K562 (cell line): ENCODE measurements at regions not wholly inside any gene's neighbourhood (a gene's known extent, or its start where the extent isn't known, plus 50 kb on each side); places are given as distances from the start of the nearest gene placed in this dataset.

ENCODE experiments used
- ATAC-seq: fragments of 200-7000 bp; cut with Tn5 transposase; 3 replicates; pipeline ENCODE4 v1.9.1; 2020; ENCODE audit warnings: moderate library complexity
- BruUV-seq: library from RNA; stranded (reverse); fragments of 400-500 nt; replicated peaks from 2 replicates; lab custom pipeline; 2021; lab: Mats Ljungman, UMichigan
- CTCF ChIA-PET: fragments of 300-600 bp; formaldehyde crosslinking; extraction: SDS; loops from one replicate; lab custom pipeline; 2021; ENCODE audit warnings: low intra/inter-chr PET ratio; lab: Yijun Ruan, JAX
- POLR2A ChIA-PET: fragments of 300-600, 350-650 bp; sonication (Branson Sonifier 250); formaldehyde crosslinking; extraction: SDS; loops from one replicate; lab custom pipeline; 2021; ENCODE audit warnings: antibody characterized with exemption, inconsistent platforms; lab: Yijun Ruan, JAX
- DNase-seq, 4 experiments: peaks; one replicate each; pipeline versions ENCODE4 v3.0.0 to v3.0.0-alpha.2; 2011 to 2018; ENCODE audit warnings: low spot score in 3 of 4, mixed read lengths in 3 of 4; ENCODE audit errors: extremely low read depth in 1 of 4
- FAIRE-seq: peaks from 2 replicates; lab custom pipeline; 2011; peaks lifted over from hg19 to GRCh38; lab: Jason Lieb, UNC
- H2AFZ ChIP-seq: 2 replicates; pipeline ENCODE4 v1.6.0; 2011; ENCODE audit warnings: low read depth, low read length, control low read depth, inconsistent platforms
- H3K27ac ChIP-seq: fragments of 200-600 bp; 3 replicates; pipeline ENCODE4 v1.8.0; 2011; ENCODE audit warnings: low read depth, mild to moderate bottlenecking, control low read depth, inconsistent platforms, low read length, moderate library complexity, mixed read lengths; ENCODE audit errors: extremely low read depth
- H3K27me3 ChIP-seq, 2 experiments: fragments of 300-600 bp in 1 of 2; 2 replicates in 1 of 2; 3 replicates in 1 of 2; pipeline versions ENCODE4 v1.6.0 to v1.8.0; 2011; ENCODE audit warnings: inconsistent platforms in 2 of 2, low read length in 2 of 2, mild to moderate bottlenecking in 1 of 2, mixed read lengths in 1 of 2, moderate library complexity in 1 of 2; ENCODE audit not compliant: control insufficient read depth in 2 of 2, insufficient read depth in 2 of 2
- H3K36me3 ChIP-seq: fragments of 300-600 bp; 3 replicates; pipeline ENCODE4 v1.8.0; 2011; ENCODE audit warnings: mild to moderate bottlenecking, low read length, inconsistent platforms; ENCODE audit not compliant: control insufficient read depth, insufficient read depth
- H3K4me1 ChIP-seq, 2 experiments: fragments of 200-600 bp in 1 of 2; replicated peaks in 1 of 2; 2 replicates in 1 of 2; 3 replicates in 1 of 2; pipeline versions ENCODE4 v1.5.1 to v1.8.0; 2011; ENCODE audit warnings: inconsistent platforms in 2 of 2, low read length in 2 of 2, mild to moderate bottlenecking in 1 of 2, mixed read lengths in 1 of 2, moderate library complexity in 1 of 2; ENCODE audit not compliant: control insufficient read depth in 2 of 2, insufficient read depth in 2 of 2
- H3K4me2 ChIP-seq: 2 replicates; pipeline ENCODE4 v1.6.1; 2011; ENCODE audit warnings: low read length, control low read depth, inconsistent platforms, mixed read lengths; ENCODE audit not compliant: insufficient read depth
- H3K4me3 ChIP-seq: fragments of 200-600 bp; sonication (generic), shearing (Covaris generic); 2 replicates; pipeline ENCODE4 v1.5.1; 2016; ENCODE audit warnings: control low read depth, inconsistent platforms
- H3K79me2 ChIP-seq: fragments of 200-600 bp; 3 replicates; pipeline ENCODE4 v1.8.0; 2011; ENCODE audit warnings: low read length, inconsistent platforms; ENCODE audit not compliant: control insufficient read depth, insufficient read depth
- H3K9ac ChIP-seq, 2 experiments: 2 replicates each; pipeline versions ENCODE4 v1.6.0 to v1.6.1; 2011; ENCODE audit warnings: low read depth in 2 of 2, low read length in 2 of 2, control low read depth in 1 of 2, inconsistent platforms in 1 of 2, mild to moderate bottlenecking in 1 of 2, mixed read lengths in 1 of 2; ENCODE audit not compliant: insufficient read depth in 1 of 2
- H3K9me1 ChIP-seq: one replicate; pipeline ENCODE4 v1.6.0; 2011; ENCODE audit warnings: inconsistent platforms, mild to moderate bottlenecking, low read length, moderate library complexity; ENCODE audit not compliant: control insufficient read depth, insufficient read depth
- H3K9me3 ChIP-seq: replicated peaks from 2 replicates; pipeline ENCODE4 v1.5.1; 2011; ENCODE audit warnings: low read depth, low read length, inconsistent platforms; ENCODE audit not compliant: control insufficient read depth, insufficient read depth
- H4K20me1 ChIP-seq: replicated peaks from 2 replicates; pipeline ENCODE4 v1.6.1; 2011; ENCODE audit warnings: low read length, inconsistent platforms, mixed read lengths; ENCODE audit not compliant: control insufficient read depth, insufficient read depth
- FOXA1 ChIP-seq: fragments of 450-650 bp; IDR thresholded peaks from 2 replicates; pipeline ENCODE4 v1.6.1; 2016; ENCODE audit warnings: mild to moderate bottlenecking, borderline replicate concordance
- KLF10 ChIP-seq: fragments of 250-450 bp; sonication (Bioruptor Pico); IDR thresholded peaks from 2 replicates; pipeline ENCODE4 v1.6.1; 2021; ENCODE audit warnings: matching md5 sums
- LEF1 ChIP-seq: fragments of 450-650 bp; IDR thresholded peaks from 2 replicates; pipeline ENCODE4 v1.6.1; 2016; ENCODE audit warnings: mild to moderate bottlenecking
- RNF219 ChIP-seq: fragments of 250-450 bp; sonication (Bioruptor Pico); IDR thresholded peaks from 2 replicates; pipeline ENCODE4 v1.5.0; 2022; ENCODE audit warnings: mild to moderate bottlenecking
- ZNF140 ChIP-seq: fragments of 250-450 bp; sonication (Bioruptor Pico); IDR thresholded peaks from 2 replicates; pipeline ENCODE4 v1.8.0; 2021; ENCODE audit warnings: moderate library complexity, mild to moderate bottlenecking, inconsistent platforms
- WGBS: fragments of 100-300 bp; shearing (Covaris generic); methylation state at CpG from one replicate; pipeline ENCODE4 v1.1.6; 2016; ENCODE audit warnings: low coverage, mixed read lengths; ENCODE audit not compliant: insufficient coverage; ENCODE audit errors: missing lambda C conversion rate; 5-methylcytosine and 5-hydroxymethylcytosine counted together
- in situ Hi-C: fragments of 300-500 bp; cut with MboI; formaldehyde crosslinking; loops from 4 replicates; pipeline ENCODE4 v1.15.0; 2018; ENCODE audit warnings: inconsistent platforms, mixed read lengths
- intact Hi-C: fragments of 100-400 bp; cut with micrococcal nuclease; formaldehyde crosslinking; loops from 2 replicates; pipeline ENCODE4 v1.14.2; 2022
- TF ChIP-seq, protein P1 (sequence below): fragments of 250-450 bp; sonication (Bioruptor Pico); IDR thresholded peaks from 2 replicates; pipeline ENCODE4 v1.8.0; 2021; ENCODE audit warnings: moderate library complexity, mild to moderate bottlenecking, inconsistent platforms
- TF ChIP-seq, protein P2 (sequence below): fragments of 450-650 bp; IDR thresholded peaks from 2 replicates; pipeline ENCODE4 v1.6.1; 2018; ENCODE audit warnings: mild to moderate bottlenecking, low read depth; ENCODE audit not compliant: partially characterized antibody
- TF ChIP-seq, protein P3 (sequence below): sonication (generic); formaldehyde crosslinking; IDR thresholded peaks from 2 replicates; pipeline ENCODE4 v1.8.1; 2023; ENCODE audit warnings: mild to moderate bottlenecking, missing genetic modification reagents

DNA sequence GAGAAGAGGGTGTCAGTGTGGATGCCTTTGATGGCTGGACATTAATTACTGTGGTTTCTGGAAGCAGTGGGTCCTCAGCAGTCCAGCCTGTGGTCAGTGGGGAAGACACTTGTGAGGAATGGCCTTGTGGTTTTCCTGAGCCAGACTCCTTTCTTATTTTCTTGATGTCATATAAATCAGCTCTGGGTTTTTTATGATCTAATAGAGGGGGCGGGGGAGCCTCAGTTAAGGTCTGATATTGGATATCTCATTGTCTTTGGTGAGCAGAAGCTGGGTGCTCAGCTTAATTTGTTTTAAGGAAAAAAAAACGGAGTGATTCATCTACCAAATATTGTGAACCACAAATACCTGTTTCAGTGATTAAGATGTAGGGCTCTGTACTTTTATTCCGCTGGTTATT lies 62.1 kb downstream of the OTOR start:
- no peaks in the 10 kb centered on the region for H3K36me3 ChIP-seq
- H3K79me2 ChIP-seq: no peaks in the 10 kb centered on the region
- ATAC-seq: no peak
- H3K4me1 ChIP-seq: no peaks in the 10 kb centered on the region
- intact Hi-C loops: no loop called here
- POLR2A ChIA-PET: no interaction called here
- H2AFZ ChIP-seq: no peak overlapping the region
- TF ChIP-seq RNF219 (CRISPR knock-in tag): no peak
- no peak for TF ChIP-seq ZNF140 (CRISPR knock-in tag)
- no peak for TF ChIP-seq LEF1
- no peak for TF ChIP-seq FOXA1
- TF ChIP-seq, protein P1, sequence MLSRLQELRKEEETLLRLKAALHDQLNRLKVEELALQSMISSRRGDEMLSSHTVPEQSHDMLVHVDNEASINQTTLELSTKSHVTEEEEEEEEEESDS (CRISPR knock-in tag): no peak
- no peak for TF ChIP-seq KLF10 (CRISPR knock-in tag)
- TF ChIP-seq, protein P2, sequence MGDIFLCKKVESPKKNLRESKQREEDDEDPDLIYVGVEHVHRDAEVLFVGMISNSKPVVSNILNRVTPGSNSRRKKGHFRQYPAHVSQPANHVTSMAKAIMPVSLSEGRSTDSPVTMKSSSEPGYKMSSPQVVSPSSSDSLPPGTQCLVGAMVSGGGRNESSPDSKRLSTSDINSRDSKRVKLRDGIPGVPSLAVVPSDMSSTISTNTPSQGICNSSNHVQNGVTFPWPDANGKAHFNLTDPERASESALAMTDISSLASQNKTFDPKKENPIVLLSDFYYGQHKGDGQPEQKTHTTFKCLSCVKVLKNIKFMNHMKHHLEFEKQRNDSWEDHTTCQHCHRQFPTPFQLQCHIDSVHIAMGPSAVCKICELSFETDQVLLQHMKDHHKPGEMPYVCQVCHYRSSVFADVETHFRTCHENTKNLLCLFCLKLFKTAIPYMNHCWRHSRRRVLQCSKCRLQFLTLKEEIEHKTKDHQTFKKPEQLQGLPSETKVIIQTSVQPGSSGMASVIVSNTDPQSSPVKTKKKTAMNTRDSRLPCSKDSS: no peak
- TF ChIP-seq, protein P3, sequence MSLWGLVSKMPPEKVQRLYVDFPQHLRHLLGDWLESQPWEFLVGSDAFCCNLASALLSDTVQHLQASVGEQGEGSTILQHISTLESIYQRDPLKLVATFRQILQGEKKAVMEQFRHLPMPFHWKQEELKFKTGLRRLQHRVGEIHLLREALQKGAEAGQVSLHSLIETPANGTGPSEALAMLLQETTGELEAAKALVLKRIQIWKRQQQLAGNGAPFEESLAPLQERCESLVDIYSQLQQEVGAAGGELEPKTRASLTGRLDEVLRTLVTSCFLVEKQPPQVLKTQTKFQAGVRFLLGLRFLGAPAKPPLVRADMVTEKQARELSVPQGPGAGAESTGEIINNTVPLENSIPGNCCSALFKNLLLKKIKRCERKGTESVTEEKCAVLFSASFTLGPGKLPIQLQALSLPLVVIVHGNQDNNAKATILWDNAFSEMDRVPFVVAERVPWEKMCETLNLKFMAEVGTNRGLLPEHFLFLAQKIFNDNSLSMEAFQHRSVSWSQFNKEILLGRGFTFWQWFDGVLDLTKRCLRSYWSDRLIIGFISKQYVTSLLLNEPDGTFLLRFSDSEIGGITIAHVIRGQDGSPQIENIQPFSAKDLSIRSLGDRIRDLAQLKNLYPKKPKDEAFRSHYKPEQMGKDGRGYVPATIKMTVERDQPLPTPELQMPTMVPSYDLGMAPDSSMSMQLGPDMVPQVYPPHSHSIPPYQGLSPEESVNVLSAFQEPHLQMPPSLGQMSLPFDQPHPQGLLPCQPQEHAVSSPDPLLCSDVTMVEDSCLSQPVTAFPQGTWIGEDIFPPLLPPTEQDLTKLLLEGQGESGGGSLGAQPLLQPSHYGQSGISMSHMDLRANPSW: no peak
- TF ChIP-seq, all 486 proteins: peak for 0
- in situ Hi-C loops: no loop called here
- CTCF ChIA-PET: no interaction called here
- DNase-seq (no peak), FAIRE-seq (no peak)
- Histone ChIP-seq H3K9ac (no peak overlapping the region), H3K27me3 (no peaks in the 10 kb centered on the region), H3K9me3 (no peaks in the 10 kb centered on the region), H3K4me3 (no peak overlapping the region), H3K9me1 (no peaks in the 10 kb centered on the region), H4K20me1 (no peaks in the 10 kb centered on the region), H3K4me2 (no peak overlapping the region), H3K27ac (no peak overlapping the region)
- 0% methylated on average over 2 of the region's 3 CpGs for WGBS
- BruUV-seq: no TSS peak
